HG02610 (cell line): ENCODE measurements at regions not wholly inside any gene's neighbourhood (a gene's known extent, or its start where the extent isn't known, plus 50 kb on each side); places are given as distances from the start of the nearest gene placed in this dataset.

Experiments
- ATAC-seq: cut with Tn5 transposase; IDR thresholded peaks from one replicate; pipeline ENCODE4 v1.9.1; 2021; ENCODE audit warnings: mild to moderate bottlenecking, moderate library complexity; ENCODE audit not compliant: unreplicated experiment

DNA sequence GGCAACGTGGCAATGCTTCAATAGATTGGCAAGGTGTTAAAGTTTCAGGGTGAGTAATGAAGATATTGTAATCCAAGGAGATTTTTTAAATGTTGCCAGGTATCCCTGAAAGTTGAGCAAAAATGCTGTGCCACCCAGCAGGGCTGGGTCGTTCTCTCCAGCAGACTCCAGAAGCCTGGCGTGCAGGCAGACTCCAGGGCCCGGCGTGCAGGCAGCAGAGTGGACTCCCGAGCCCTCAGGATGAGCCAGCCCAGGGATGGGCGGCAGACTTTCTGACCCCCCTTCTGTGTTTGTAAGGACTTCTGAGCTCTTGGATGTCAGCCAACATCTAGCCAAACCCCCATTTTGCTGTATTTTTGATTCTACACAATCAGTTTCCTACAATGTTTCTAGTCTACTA is 289.1 kb downstream of the ZNF516 start:
- no peak for ATAC-seq

DNA sequence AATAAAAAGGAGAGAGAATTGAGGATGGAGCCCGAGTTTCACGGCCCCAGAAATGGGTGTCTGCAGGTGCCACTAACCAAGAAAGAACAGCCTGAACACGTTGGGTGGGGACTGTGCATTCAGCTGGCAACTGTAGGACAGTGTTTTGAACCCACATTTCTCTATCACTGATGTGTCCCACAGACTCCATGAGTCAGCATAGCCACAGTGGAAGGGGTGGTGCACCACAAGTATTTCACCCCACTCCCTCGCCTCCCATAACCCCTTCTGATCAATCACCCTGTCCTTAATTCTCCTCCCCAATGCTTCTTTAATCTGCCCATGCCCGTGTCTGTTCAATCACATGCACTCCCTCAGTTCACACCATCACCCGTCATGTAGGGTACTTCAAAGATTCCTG is 291.5 kb downstream of the ZNF516 start:
- no peak for ATAC-seq

DNA sequence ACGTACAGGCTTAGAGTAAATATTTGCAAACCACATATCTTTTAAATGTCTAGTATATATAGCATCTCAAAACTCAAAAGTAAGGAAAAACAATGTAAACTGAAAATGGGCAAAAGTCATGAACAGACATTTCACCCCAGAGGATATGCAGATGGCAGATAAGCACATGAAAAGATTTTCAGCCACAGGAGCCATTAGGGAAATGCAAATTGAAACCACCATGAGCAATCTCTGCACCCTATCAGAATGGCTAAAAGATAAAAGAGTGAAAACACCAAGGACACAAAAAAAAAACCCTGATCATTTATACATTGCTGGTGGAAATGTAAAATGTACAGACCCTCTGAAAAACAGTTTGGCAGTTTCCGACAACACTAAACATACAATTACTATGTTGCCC is 292.7 kb downstream of the ZNF516 start:
- no peak for ATAC-seq

DNA sequence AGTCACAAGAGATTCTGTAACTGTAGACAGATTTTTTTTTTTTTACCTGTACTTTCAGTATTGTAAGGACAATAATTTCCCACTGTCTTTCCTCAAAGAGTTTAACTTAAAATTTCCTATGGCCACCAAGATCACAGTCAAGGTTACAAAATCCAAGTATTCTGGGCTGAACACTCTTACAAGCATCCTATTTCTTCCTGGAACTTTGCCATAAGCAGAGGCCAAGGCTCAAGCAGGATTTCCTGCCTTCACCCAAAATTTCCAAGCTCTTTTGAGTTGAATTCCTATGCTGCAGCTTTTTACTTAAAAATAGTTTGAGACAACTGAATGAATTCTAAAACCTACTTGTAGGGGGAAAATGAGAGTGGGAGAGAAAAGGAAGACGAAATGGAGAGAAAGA is 299.4 kb downstream of the ZNF516 start:
- ATAC-seq, result no peak

DNA sequence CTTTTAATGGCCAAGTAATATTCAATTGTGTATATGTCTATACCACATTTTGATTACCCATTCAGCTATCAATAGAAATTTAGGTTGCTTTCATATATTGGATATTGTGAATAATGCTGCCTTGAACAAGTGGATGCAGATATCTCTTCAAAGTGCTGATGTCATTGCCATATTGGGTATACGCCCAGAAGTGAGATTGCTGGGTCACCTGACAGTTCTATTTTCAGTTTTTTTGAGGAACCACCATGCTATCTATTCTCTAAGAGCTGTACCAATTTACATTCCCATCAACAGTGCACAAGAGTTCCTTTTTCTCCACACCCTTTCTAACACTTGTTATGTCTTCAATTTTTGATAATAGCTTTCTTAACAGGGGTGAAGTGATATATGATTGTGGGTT is 306.9 kb downstream of the ZNF516 start:
- ATAC-seq, result no peak

DNA sequence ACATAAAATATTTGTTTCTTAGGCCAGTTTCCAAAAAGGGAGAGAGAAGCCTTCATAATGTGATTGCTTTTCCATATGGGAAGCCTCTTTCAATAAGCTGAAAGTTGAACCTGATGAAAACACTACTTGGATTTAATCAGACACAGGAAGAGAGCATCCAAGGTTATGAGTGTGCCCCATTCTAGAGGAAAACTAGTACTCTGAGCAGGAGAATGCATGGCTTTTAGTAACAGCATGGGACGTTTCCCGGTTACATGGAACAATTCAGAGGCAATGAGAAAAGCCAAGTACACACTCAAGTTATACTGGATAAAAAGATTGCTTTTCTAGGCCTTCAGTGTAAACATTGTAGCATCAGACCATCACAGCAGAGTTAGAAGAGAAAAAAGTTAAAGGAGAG is 315.8 kb downstream of the ZNF516 start:
- no peak for ATAC-seq

DNA sequence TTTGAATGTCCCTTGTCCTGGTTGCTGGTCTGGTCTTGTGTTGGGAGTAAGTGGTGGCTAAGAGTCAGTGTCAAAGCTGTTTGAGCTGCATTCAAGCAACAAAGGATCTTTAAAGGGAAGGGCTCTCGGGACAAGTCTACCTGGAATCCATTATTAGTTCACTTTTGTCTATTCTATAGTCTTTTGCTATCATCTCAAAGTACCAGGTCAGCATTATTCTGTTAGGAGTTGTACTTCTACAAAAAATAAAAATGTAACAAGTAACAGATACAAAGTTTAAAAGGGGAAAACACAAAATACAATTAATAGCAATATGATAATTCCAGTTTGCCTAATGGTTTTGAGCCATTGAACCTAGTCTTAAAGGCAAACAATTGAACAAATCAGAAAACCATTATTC is 317.9 kb downstream of the ZNF516 start:
- ATAC-seq, result no peak

DNA sequence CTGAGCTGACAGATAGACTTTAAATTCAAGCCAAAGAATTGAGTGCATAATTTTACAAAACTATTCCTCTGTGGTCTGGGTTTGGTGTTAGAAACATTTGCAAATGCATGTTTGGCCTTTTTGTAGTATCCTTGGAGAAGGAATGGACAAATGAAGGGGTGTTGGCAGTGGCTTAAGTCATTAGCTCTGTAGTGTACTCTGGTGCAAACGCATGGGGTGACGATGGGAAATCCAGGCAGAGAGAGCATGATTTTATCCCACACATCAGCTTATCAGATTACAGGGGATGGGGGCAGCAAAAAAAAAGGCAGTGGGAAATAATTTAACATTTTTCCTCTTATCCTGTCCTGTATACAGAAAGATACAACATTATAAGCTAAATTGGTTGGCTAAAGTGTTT is 320.6 kb downstream of the ZNF516 start:
- no peak for ATAC-seq

DNA sequence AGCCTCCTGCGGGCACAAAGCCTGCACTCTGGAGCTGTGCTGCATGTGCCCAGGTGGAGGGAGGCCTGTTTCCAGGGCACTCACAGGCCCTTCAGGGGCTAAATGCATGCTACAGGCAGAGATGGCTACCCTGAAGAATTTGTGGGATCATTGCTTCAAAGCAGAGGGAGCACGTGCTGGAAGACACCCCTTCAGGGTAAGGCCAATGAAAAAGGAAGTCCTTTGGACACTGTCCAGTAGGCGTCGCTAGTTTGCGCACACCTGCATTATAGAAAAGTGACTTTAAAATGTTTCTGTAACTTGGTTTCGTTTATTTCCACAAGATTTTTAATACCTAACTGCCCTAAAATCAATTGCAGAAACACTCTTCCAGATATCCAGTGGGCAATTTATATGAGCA is 325.3 kb downstream of the ZNF516 start:
- ATAC-seq, result no peak

DNA sequence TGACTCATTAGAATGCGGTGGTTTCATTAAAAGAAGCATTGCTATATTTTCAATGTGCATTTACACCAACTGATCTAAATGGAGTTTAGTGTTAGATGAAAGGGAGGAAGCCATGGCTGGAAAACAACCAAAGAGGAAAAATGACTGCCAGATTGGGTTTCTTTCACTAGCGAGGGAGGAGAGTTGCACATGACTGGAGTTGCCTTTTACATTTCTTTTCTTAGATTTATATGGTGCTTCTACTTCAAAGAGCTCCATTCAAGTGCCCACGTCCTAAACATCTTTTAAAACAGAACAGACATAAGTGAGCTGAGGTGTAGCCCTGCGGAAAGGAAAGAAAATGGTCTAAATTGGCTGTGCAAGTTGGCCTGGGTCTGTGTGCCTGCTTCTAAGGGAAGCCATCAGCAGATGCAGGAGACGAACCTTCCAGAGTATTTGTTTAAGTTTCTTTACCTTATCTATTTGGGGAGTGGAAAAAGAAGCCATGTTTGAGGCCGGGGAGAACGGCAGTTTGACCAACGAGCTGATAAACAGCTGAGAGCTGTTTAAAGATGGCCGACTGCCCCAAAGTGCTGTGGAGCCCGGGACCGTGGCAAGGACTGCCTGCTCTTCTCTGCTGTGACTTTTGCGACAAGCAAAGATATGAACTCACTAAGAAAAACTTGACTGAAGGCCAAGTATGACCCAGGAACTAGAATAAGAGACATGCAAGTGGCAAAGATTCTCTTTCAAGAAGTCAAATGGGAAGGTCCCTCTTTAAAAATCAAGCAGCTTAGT is 327.0 kb downstream of the ZNF516 start:
- no peak for ATAC-seq

DNA sequence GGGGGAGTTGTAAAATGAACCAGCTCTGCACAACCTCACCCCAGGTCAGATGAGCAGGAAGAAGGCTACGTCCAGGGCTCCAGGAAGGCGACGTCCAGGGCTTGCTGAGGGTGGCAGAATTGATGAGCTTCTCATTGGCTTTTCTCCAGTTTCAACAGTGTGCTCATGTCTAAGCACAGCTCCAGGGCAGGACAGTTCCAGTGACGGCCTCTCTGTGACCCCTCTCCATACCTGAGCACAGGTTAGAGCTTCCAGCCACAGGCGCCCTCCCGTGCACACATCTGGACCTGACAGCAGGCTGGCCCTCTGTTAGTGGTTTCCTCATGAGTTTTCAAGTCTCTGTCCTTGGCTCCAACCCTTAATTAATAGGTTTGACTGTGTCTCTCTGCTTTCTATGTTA is 327.6 kb downstream of the ZNF516 start:
- no peak for ATAC-seq

DNA sequence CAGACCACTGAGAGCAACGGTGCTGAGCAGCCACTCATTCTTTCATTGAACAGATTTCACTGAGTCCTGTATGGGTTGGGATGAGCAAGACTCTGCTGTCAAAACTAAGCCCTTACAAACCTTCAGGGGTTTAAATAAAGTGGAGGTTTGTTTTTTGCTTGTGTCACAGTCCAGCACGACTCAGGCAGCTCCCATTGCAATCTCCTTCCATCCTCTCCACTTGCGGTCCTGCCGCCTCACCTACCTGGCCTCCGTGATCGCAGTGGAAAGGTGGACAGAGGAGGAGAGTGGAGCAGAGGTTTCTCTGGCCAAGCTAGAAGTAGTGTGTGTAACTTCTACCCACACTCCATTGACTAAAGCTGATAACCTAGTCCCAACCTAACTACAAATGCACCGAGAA is 332.2 kb downstream of the ZNF516 start:
- no peak for ATAC-seq

DNA sequence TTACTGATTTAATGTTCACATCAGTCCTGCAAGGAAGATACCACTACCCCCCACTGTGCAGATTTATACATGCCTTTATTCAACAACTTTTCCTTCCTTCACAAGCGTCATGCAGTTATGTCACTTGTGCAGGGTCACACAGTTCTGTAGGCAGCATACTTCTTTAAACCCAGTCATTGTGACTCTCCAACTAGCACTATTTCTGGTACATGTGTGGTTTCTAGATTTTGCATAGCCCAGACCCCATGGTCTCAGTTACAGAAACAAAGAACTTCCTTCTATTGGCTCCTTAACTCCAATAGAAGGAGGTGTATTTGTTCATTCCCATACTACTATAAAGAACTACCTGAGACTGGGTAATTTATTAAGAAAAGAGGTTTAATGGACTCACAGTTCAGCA is 333.1 kb downstream of the ZNF516 start:
- no peak for ATAC-seq

DNA sequence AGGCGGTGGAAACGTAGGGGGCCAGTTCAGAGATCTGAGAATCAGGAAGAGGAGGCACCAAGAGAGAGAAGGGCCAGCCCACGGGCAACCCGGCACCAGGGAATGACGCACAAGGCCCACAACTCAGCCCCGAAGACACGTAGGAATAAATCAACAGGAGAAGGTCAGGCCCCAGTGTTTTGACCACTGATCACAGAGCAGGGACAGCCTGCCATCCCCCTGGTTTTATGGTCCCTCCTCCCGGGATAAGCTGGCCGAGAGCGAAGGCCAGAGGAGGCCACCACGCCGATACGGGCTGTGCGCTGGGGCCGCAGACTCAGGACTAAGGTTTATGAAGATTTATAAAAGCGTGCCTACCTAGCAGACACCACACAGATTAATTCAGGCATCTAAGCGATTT is 341.4 kb downstream of the ZNF516 start:
- no peak for ATAC-seq

DNA sequence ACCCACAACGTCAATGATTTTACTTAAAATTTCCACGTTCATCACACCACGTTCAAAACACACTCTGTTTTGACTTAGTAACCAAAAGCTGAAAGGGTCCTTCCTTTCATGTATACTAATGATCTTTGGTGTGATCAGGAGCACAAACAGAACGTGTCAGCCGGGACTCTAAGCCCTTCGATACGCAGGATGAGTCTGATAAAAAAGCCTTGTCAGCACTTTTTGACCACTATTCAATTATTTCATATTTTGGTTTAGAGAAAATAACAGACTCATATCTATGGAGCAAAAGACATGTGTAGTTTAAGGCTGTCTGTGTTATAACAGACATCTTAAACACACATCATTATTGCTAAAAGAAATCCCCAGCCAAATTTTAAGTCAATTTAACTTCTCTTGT is 345.3 kb downstream of the ZNF516 start:
- ATAC-seq, result no peak

DNA sequence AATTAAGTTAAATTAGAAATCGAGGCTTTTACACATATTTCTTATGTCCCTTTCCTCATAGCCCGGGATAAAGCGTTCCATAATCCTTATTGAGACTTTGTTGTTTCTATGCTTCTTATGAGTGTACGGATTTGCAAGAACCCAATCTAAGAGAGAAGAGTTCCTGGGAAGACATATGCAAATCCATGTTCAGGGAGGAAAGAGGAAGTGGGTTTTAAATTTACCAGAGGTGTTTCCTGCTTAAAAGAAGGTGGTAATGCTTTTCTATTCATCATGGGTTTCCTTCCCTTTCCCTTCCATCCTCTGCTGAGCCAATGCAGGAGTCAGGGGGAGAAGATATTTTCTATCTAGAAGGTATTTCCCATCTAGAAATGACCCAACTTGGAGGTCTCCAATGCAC is 345.8 kb downstream of the ZNF516 start:
- no peak for ATAC-seq

DNA sequence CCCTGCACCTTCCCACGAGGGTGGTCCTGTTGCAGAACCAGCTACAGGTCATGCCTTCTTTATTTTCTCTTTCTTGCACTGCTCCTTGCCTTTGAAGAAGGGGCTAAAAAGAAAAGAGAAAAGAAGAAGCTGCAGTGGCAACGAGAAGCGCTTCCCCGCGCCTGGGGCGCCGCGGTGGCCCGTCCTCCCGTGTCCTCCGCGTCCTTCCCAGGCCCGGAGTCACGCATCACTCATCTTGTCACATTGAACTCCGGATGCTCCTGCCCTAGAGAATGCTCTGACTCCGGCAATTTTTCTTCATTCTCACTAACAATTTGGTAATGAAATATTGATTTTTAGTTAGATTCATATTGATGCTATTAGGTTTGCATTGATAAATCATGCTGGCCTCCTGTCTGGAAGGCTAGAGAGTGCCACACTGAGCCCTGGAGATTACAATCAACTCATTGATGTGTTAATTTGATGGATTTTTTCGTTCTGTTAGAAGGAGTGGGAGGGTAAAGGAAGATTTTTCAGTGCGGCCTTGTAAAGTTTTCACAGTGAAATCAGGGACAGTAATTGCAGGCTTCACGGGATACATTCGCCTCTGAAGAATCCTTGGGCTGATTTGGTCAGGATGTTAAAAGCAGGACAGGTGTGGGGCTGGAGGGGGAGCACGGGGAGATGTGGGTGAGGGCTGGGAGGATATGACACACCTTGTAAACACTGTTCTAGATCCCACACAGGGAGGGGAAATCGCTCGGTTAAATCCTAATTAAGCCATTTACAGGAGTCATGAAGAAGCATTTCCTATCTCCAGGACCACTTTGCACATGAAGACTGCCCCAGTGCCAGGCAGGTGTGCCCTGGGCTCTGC is 349.3 kb downstream of the ZNF516 start:
- no peak for ATAC-seq

DNA sequence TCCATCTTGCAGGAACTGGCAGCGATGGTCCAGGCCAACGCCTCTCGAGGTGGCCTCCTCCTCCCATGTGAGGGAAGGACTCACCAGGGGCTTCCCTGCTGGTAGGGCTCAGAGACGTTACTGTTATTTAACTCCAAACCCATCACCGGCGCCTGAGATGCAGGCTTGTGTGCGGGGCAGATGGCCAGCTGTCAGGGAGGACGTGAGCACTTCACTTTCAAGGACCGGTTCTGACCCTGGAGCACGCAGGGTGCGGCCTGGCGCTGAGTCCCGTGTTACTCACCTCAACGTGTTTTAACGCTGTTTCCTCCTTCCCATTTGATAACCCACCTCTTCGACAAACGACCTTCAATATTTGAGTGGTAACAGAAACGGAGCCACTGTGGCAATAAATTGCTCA is 350.2 kb downstream of the ZNF516 start:
- ATAC-seq, result no peak

DNA sequence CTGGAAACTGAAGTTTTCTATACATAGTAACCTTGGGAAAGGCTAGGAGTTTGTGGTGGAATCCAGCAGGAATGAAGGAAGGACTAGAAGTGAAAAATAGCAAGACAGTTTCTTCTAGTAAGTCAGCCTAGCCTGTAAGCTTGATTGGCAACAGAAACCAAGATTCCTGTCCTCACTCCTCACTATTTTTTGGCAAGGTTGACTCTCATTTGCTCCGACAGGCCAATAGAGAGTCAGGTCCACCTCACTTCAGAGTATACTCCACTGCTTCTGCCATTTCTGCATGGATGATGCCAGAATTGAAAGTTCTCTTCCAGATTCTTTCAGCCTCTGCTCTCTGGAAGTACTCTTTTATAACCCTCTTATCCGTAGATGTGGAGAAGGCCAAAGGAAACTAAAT is 352.4 kb downstream of the ZNF516 start:
- ATAC-seq, result no peak

DNA sequence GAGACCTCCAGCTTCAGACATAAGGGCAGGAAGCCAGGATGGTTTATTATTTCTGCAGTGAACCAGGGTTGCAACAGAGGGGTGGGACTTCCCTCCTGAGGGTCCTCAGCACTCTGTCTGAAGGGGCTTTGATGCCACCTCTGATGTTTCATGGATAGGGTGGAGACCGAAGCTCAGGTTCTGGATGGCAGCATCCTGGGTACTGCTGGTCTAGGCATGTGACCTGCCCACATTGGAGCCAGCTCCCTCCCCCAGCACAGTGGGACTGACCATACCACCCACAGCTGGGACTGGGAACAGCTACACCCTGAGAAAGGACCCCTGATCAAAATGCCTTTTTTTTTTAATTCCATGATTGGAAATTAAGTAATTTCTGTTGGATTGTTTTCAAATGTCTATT is 355.2 kb downstream of the ZNF516 start:
- ATAC-seq, result no peak

DNA sequence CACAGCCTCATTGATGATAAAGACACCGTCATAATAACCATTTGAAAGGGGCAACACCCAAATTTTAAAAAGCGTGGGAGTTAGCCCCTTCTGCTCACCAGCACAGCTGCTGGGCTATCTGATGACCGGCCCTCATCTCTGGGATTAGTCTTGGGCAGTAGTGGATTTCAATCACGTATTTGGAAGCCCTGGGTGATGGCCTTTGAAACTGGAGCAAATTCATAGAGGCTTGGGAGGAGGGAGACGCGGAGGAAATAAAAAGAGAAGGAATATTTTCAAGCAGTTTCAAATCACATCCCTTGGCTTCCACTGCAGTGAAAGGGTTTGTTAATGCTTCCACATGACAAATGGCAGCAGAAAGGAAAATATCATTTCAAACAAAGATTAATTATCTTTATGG is 357.8 kb downstream of the ZNF516 start:
- no peak for ATAC-seq

DNA sequence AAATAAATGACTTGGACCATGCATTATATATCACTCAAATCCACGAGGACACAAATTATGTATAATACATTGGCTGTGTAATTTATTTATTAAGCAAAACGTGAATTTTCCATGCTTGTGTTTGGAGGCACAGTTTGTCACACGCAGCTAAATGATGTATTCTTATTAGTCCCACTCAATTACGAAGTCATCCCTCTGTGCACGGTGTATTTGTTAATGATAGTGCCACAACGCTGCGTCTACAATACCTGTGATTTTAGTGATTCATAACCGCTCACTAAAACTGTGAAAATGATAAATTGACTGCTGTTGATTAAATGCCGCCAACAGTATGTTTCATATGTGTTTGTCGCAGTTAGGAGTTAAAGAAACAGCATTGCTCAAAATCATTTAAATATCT is 358.3 kb downstream of the ZNF516 start:
- no peak for ATAC-seq
